GM12892 (cell line): ENCODE measurements at regions not wholly inside any gene's neighbourhood (a gene's known extent, or its start where the extent isn't known, plus 50 kb on each side); places are given as distances from the start of the nearest gene placed in this dataset.
"Not testable (repeated sequence)": the region's sequence is repeated elsewhere in the genome, so short reads cannot be mapped to it uniquely, and the experiment has no call there.

ENCODE experiments used
- DNase-seq: peaks from one replicate; pipeline ENCODE4 v3.0.0; 2011; ENCODE audit not compliant: insufficient read length
- FAIRE-seq: peaks from 2 replicates; lab custom pipeline; 2011; peaks lifted over from hg19 to GRCh38; lab: Jason Lieb, UNC
- POLR2A ChIP-seq: IDR thresholded peaks from 2 replicates; pipeline ENCODE4 v1.6.1; 2011; ENCODE audit warnings: low read depth, low read length, control low read depth
- POLR2AphosphoS5 ChIP-seq: IDR thresholded peaks from 2 replicates; pipeline ENCODE4 v1.6.1; 2011; ENCODE audit warnings: low read depth, low read length, control low read depth
- TAF1 ChIP-seq: IDR thresholded peaks from 2 replicates; pipeline ENCODE4 v1.6.1; 2011; ENCODE audit warnings: low read depth, mild to moderate bottlenecking, control low read depth, low read length, borderline replicate concordance

GRCh38 chr4:127364397-127364796, 268.4 kb upstream of the INTU start:
- TF ChIP-seq POLR2A (no peak), TAF1 (no peak), POLR2AphosphoS5 (no peak)
- DNase-seq, result no peak
- no peak for FAIRE-seq

GRCh38 chr4:127364911-127365310, 267.8 kb upstream of the INTU start:
- DNase-seq (no peak), FAIRE-seq (no peak)
- TF ChIP-seq TAF1 (no peak), POLR2AphosphoS5 (no peak), POLR2A (no peak)

- no peak for FAIRE-seq
These were observed 262.2 kb upstream of the INTU start for GRCh38 chr4:127370604-127371003.

GRCh38 chr4:127379499-127379898, 253.3 kb upstream of the INTU start:
- FAIRE-seq (no peak), DNase-seq (no peak)
- TF ChIP-seq POLR2A (no peak), POLR2AphosphoS5 (no peak), TAF1 (no peak)

More at GRCh38 chr4:127370604-127371003, 262.2 kb upstream of the INTU start:
- no peak for TF ChIP-seq TAF1
- no peak for TF ChIP-seq POLR2AphosphoS5
- TF ChIP-seq POLR2A, result no peak
- DNase-seq, result no peak

- not testable (repeated sequence) for FAIRE-seq, DNase-seq
These were observed 252.8 kb upstream of the INTU start for GRCh38 chr4:127379948-127380347.

- DNase-seq, result no peak
- no peak for TF ChIP-seq POLR2A
- FAIRE-seq, result no peak
These were observed 249.1 kb upstream of the INTU start for GRCh38 chr4:127383666-127384065.

- TF ChIP-seq POLR2AphosphoS5 (no peak), POLR2A (no peak), TAF1 (no peak)
- FAIRE-seq, result no peak
These were observed 238.2 kb upstream of the INTU start for GRCh38 chr4:127394516-127394915.

GRCh38 chr4:127400276-127400675, 232.5 kb upstream of the INTU start:
- TF ChIP-seq POLR2AphosphoS5 (no peak), TAF1 (no peak), POLR2A (no peak)
- DNase-seq (no peak), FAIRE-seq (no peak)

More at GRCh38 chr4:127394516-127394915, 238.2 kb upstream of the INTU start:
- no peak for DNase-seq

- TF ChIP-seq POLR2AphosphoS5 (no peak), POLR2A (no peak), TAF1 (no peak)
- peak; percentile 48 for FAIRE-seq
- DNase-seq, result no peak
These were observed 231.9 kb upstream of the INTU start for GRCh38 chr4:127400731-127401346.

GRCh38 chr4:127403471-127404084, 229.2 kb upstream of the INTU start:
- no peak for TF ChIP-seq POLR2AphosphoS5
- no peak for TF ChIP-seq TAF1
- TF ChIP-seq POLR2A, result no peak
- FAIRE-seq, result no peak
- no peak for DNase-seq

GRCh38 chr4:127406187-127406586, 226.6 kb upstream of the INTU start:
- FAIRE-seq (no peak), DNase-seq (no peak)

GRCh38 chr4:127407572-127407971, 225.2 kb upstream of the INTU start:
- FAIRE-seq, DNase-seq: not testable (repeated sequence)

More at GRCh38 chr4:127406187-127406586, 226.6 kb upstream of the INTU start:
- TF ChIP-seq POLR2A, result no peak
- no peak for TF ChIP-seq POLR2AphosphoS5
- TF ChIP-seq TAF1, result no peak

- FAIRE-seq, result no peak
These were observed 222.6 kb upstream of the INTU start for GRCh38 chr4:127410201-127410600.

GRCh38 chr4:127410644-127411043, 222.1 kb upstream of the INTU start:
- DNase-seq (no peak), FAIRE-seq (no peak)
- TF ChIP-seq POLR2A (no peak), POLR2AphosphoS5 (no peak), TAF1 (no peak)

More at GRCh38 chr4:127410201-127410600, 222.6 kb upstream of the INTU start:
- TF ChIP-seq POLR2AphosphoS5 (no peak), TAF1 (no peak), POLR2A (no peak)
- DNase-seq, result no peak
